ENCODE measurements at regions not wholly inside any gene's neighbourhood (a gene's known extent, or its start where the extent isn't known, plus 50 kb on each side); places are given as distances from the start of the nearest gene placed in this dataset.

GRCh38 chr5:3963652-3964051 lies 368.0 kb downstream of the IRX1 start:
- no peak for TF ChIP-seq BHLHE40 (IDR thresholded peaks at IDR 0.05; ENCODE audit: borderline replicate concordance)
- TF ChIP-seq ZNF384 (IDR thresholded peaks at IDR 0.05): no peak
- no peak for TF ChIP-seq NFRKB (IDR thresholded peaks at IDR 0.05)
- no peak for TF ChIP-seq PKNOX1 (IDR thresholded peaks at IDR 0.05)
- no peak for TF ChIP-seq SP1 (IDR thresholded peaks at IDR 0.05)
- no peak for TF ChIP-seq CTBP1 (IDR thresholded peaks at IDR 0.05; ENCODE audit: borderline replicate concordance)

All from HEK293T (cell line).